ENCODE measurements at regions not wholly inside any gene's neighbourhood (a gene's known extent, or its start where the extent isn't known, plus 50 kb on each side); places are given as distances from the start of the nearest gene placed in this dataset.
"Not testable (repeated sequence)": the region's sequence is repeated elsewhere in the genome, so short reads cannot be mapped to it uniquely, and the experiment has no call there.

DNA sequence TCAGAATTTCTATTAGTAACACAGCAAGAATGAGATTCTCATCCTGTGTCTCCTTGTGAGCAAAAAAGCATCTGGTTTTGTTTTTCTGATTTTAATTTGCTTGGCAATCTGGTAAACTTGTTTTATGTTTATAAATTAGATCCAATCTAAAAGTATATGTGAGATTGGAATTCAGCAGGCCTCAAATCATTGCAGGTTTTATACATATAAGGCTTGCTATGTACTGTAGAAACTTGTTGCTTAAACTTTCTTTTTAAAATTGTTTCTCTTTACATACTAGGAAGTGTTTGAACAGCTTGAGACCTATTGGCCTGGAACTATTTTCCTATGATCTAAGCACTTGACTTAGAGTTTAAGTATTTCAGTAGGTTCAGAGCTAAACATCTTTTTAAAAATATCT, 1037.8 kb downstream of the NR2F1-AS1 start:
- peak; percentile 50 for DNase-seq

DNA sequence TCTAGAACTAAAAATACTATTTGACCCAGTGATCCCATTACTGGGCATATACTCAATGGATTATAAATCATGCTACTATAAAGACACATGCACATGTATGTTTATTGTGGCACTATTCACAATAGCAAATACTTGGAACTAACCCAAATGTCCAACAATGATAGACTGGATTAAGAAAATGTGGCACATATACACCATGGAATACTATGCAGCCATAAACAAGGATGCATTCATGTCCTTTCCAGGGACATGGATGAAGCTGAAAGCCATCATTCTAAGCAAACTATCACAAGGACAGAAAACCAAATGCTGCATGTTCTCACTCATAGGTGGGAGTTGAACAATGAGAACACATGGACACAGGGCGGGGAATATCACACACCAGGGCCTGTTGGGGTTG, 1039.0 kb downstream of the NR2F1-AS1 start:
- DNase-seq, result not testable (repeated sequence)

- DNase-seq, result peak; percentile 20
Observed at GRCh38 chr5:92527311-92528078, 1053.5 kb downstream of the NR2F1-AS1 start.

DNA sequence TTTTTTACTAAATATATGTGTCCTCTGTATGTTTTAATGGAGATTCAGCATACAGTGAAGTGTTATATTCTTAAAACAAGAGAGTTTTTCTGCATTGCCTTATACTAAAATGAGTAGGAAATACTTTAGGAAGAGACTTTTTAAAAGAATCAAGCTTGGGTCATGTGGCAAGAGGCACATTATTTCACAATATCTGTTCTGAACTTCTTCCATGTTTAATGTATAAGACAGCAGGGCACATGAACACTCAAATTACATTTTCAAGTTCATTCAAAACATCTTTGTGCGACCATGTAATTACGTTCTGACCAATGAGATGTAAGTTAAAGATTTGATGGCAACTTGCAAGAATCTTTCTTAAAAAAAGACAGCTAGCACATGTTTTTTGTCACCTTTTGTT, 1055.9 kb downstream of the NR2F1-AS1 start:
- DNase-seq, result no peak

GRCh38 chr5:92519811-92520632, 1061.0 kb downstream of the NR2F1-AS1 start:
- DNase-seq, result peak; percentile 60

DNA sequence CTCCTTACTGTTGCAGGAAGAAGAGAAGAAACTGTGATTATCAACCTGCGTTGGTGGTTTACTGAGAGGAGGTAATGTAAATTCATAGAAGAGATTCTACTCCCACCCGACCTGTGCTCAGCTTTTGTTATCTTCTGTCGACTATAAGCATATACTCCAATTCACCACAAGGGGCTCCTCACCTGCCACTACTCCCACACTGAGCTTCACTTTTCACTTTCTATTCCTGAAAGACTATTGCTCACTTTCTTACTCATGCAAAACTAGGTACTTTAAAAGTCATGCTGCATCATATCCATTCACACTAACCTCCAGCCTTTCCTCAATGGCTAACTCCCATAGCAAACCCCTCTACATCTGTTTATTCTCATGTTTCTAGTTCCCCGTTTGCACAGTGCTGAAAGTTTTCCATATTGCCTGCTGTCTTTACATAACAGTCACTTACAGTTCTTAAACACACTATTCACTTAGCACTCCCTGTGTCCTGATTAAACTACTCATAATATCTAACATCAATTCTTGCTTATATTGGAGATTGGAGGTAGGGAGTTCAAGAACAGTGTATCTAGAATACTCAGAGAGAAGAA, 1062.6 kb downstream of the NR2F1-AS1 start:
- peak; percentile 75 for DNase-seq

DNA sequence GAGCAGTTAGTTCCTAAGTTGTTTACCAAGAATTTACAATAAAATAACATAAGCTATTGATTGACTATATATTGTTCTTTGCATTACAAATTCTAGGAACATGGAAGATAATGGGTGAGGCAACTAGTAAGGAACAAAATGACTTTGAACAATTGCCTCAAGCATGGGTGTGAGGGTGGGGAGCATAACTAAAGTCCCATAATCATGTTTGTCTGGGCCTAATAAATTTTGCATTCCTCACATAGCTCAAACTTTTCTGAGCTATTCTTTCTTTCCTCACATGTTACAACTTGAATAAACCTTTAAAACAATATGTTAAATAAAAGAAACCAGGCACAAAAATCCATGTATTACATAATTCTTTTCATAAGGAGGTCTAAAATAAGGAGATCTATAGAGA, 1066.1 kb downstream of the NR2F1-AS1 start:
- DNase-seq, result no peak

DNA sequence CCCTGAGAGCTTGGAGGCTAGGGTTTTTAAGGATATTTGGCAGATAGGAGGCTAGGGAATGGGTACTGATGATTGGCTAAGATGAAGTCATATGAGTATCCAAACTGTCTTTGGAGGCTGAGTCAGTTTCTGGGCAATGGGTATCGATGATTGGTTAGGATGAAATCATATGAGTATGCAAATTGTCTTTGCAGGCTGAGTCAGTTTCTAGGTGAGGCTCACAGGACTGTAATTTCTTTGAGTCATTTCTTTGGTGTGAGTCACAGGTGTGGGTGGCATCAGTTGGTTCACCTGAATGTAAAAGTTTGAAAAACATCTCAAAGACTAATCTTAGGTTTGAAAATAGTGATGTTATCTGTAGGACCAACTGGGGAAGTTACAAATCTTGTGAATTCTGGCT, 1068.0 kb downstream of the NR2F1-AS1 start:
- DNase-seq, result peak; percentile 18

DNA sequence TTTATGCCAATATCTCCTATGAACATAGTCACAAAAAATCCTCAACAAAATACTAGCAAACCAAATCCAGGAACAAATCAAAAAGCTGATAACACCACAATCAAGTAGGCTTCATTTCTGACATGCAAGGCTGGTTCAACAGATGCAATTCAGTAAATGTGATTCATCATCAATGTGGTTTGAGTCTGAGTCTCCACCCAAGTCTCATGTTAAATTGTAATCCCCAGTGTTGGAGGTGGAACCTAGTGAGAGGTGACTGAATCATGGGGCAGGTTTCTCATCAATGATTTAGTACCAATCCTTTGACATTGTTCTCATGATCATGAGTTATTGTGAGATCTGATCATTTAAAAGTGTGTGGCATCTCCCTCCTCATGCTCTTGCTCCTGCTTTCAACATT, 1072.7 kb downstream of the NR2F1-AS1 start:
- DNase-seq, result no peak

- DNase-seq, result peak; percentile 28
Observed at GRCh38 chr5:92505925-92506324, 1075.1 kb downstream of the NR2F1-AS1 start.

DNA sequence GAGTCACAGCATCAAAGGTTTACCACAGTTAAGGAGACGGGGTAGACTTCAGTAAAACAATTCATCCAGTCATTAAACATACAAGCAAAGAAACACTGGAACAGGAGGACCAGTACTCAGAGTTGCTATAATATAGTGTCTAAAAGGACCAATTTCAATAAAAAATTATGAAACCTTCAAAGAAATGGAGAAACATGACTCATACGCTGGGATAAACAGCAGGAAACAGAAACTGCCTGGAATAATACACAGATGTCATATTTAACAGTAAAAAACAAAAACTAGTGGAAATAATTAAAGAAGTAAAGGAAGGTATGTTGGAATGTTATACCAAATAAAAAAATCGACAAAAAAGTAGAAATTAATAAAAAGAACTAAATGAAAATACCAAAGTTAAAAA, 1075.9 kb downstream of the NR2F1-AS1 start:
- peak; percentile 15 for DNase-seq

DNA sequence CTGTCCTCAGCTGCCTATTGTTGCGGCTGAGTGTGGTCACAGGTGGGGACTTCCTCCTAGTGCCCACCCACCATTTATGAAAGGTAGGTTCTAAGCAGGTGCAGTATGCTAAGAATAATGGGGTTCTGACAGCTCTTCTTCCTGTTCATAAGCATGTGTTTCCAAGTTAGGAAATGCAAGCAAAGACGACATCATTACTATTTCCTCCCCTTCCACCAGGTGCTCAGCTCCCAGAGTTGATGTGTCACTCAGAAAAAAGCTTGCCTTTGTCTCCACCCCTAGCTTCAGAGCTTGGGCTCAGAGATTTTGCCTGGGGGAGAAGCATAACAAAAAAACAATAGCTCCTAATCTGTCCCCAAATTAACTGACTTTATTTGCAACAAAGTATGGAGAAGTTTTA, 1076.7 kb downstream of the NR2F1-AS1 start:
- peak; percentile 58 for DNase-seq

GRCh38 chr5:92500752-92501151, 1080.3 kb downstream of the NR2F1-AS1 start:
- DNase-seq, result no peak

DNA sequence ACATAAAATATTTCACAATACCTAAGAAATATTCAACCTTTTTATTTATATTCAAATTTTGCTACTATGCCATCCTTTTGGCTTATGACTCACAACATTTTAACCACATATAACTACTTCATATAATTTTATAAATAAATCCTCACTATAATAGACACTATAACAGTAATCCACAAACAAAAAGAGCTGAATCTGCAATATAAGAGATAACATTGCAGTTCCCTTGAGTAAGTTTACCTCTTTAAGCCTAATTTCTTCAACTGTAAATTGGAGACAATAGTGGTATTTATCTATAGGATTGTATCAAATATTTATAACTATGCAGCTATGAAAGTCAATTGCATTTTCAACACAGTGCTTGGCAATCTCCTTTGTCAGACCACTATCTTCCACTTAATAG, 1084.5 kb downstream of the NR2F1-AS1 start:
- no peak for DNase-seq

DNA sequence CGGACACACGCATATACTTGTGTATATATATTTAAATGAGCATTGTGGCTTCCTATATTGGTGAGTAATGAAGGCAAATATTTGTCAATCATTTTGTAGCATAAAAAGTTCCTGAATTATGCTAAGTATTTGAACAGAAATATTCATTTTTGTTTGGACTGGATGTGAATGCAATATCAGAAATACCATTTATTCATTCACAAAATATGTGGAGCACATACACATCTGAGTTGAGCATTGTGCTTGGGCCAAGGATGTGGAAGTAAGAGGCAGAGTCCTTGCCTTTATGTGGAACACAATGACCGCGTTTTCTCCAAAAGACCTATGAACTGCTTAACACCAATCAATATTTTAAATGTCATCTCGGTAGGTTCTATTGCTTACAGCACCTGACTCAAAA, 1086.5 kb downstream of the NR2F1-AS1 start:
- no peak for DNase-seq

GRCh38 chr5:92492908-92493307, 1088.1 kb downstream of the NR2F1-AS1 start:
- DNase-seq, result no peak

DNA sequence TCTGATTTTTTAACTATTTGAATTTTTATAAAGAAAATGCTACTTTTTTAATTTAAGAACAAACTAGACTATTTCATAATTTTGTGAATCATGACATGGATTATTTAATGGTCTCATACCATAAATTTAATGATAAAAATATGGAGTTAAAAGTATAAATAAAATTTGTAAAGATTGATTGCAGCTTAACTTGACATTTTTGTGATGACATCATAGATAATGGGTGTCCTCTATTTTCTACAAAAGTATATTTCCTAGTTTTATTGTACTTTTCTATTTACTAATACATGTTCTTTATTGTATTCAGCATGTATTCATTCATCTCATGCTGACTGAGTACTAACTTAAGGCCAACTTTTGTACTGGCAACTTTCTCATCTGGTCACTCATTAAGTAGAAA, 1096.5 kb downstream of the NR2F1-AS1 start:
- no peak for DNase-seq

DNA sequence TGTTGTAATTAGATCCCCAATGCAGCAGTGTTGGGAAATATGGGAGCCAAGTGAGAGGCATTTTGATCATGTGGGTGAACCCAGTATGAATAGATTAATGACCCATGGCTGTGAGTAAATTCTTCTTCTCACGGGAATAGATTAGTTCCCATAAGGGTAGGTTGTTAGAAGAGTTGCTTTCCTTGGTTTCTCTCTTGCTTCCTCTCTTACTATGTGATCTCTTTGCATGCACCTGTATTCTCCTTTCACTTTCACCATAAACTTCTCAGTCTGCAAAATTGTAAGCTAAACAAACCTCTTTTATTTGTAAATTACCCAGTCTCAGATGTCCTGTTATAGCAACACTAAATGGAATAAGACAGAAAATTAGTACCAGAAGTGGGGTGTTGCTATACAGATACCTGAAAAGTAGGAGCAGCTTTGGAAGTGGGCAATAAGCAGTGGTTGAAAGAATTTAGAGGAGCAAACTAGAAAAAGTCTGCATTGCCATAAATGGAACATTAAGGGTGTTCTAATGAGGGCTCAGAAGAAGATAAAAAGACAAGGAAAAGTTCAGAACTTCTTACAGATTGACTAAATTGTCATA, 1090.0 kb upstream of the ARRDC3 start:
- DNase-seq, result no peak

- DNase-seq, result no peak
Observed at GRCh38 chr5:92471861-92472260, 1088.7 kb upstream of the ARRDC3 start.

DNA sequence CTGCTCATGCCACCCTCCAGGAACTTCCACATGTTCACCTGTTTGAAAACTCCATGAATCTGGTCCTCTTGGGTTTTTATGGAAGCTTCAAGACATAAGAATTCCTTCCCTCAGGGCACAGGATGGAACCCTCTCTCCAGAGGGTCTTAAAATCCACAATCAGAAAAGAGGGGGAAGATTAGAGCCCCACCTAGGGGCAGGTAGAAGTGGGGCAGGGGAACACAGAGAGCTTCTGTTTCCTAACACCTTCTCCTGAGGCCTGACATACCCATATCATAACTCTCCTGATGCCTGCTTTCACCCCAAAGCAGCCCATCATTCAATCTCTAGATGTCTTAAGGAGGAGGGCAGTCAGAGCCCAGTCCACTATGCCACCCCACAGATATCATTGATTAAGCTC, 1087.7 kb upstream of the ARRDC3 start:
- DNase-seq, result no peak

GRCh38 chr5:92468295-92468694, 1085.2 kb upstream of the ARRDC3 start:
- DNase-seq, result no peak

DNA sequence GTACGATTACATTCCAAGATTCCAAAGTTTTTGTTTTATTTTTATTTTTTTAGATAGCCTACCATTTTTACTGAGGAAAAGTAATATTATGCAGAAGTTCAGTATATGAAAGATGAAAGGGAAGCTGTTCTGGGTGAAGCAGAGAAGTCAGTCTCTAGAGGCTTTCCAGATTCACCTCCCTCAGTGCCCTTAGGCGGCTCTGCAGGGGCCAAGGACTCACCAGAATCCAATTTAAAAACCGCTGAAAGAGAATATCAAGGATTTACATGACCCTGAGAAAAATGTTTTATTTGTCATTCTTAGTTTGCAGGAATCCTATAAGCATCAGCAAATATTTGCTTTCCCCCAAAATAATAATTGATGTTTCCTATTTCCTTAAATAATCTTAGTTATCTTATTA, 1084.6 kb upstream of the ARRDC3 start:
- DNase-seq, result no peak

DNA sequence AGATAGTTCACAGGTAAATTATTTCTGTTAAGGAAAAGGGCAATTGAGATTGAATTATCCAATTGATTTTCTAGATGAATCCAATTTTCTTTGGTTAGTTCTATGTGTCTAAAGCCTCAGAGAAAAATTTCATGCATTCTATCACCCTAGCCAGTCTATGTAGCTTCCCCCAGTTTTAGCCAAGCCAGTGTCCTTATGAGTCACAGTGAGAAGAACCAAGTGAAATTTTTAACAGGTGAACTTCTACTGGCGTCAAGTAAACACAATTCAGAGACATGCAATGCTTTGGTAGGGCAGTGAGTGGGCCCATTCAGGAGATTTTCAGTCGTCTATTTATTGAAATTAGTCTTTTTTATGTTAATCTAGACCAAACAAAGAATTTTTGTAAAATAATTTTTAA, 1077.4 kb upstream of the ARRDC3 start:
- no peak for DNase-seq

GRCh38 chr5:92459654-92460053, 1076.5 kb upstream of the ARRDC3 start:
- DNase-seq, result no peak
